Neural crest cell (in vitro differentiated cells): ENCODE measurements at regions not wholly inside any gene's neighbourhood (a gene's known extent, or its start where the extent isn't known, plus 50 kb on each side); places are given as distances from the start of the nearest gene placed in this dataset.

Source experiments
- DNase-seq: peaks from one replicate; pipeline ENCODE4 v3.0.0; 2021; ENCODE audit warnings: low read depth, mixed read lengths, low spot score
- H3K27ac Mint-ChIP-seq: one replicate; pipeline ENCODE4 v1.8.0; 2021; ENCODE audit warnings: mild to moderate bottlenecking, mixed read lengths; ENCODE audit not compliant: unreplicated experiment
- H3K27me3 Mint-ChIP-seq: 2 replicates; pipeline ENCODE4 v1.8.0; 2021; ENCODE audit warnings: low read depth, mild to moderate bottlenecking, mixed read lengths
- H3K36me3 Mint-ChIP-seq: 2 replicates; pipeline ENCODE4 v1.8.0; 2021; ENCODE audit warnings: low read depth, mild to moderate bottlenecking, mixed read lengths
- H3K4me1 Mint-ChIP-seq: 2 replicates; pipeline ENCODE4 v1.8.0; 2021; ENCODE audit warnings: mixed read lengths
- H3K4me3 Mint-ChIP-seq: one replicate; pipeline ENCODE4 v1.8.0; 2021; ENCODE audit warnings: mild to moderate bottlenecking, mixed read lengths
- H3K9me3 Mint-ChIP-seq: 2 replicates; pipeline ENCODE4 v1.8.0; 2021; ENCODE audit warnings: mixed read lengths
- CTCF ChIP-seq: fragments of 200-600 bp; sonication (generic); conservative IDR thresholded peaks from 2 replicates; pipeline ENCODE4 v1.5.0; 2021; ENCODE audit warnings: antibody characterized with exemption, mild to moderate bottlenecking

DNA sequence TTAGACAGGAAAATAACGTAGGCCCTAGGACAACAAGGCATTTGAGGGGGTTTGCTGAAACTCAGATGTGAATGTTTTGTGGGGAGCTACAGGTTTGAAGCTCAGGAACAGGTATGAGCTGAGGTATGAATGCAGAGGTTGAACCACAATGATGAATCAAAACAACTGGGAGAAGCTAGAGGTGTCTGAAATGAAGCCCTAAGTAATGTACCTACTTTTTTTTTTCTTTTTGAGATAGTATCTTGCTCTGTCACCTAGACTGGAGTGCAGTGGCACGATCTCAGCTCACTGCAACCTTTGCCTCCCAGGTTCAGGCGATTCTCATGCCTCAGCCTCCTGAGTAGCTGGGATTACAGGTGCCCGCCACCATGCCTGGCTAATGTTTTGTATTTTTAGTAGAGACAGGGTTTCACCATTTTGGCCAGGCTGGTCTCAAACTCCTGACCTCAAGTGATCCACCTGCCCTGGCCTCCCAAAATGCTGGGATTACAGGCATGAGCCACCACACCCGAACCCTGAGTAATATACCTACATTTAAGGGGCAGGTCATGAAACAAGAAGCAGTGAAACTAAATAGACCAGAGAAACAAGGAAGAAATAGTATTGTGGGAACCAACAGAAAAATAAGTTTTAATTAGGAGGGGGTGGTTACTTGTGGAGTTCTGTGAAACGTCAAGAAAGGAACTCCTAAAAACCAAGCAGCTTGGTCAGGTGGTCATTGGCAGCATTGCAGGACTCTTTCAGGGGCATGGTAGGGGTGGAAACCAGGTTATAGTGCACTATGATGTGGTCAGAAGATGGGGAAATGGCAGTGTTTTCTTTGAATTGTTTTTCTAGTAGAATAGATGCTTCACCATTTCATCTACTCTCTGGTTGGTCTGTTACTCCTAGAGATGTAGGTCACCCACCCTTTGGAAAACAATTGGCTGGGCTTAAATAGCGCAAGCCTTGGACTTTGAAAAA lies 138.1 kb downstream of the CD164 start:
- Mint-ChIP-seq H3K9me3 (no peaks in the 10 kb centered on the region), H3K4me1 (peaks cover 16% of the 10 kb centered on the region), H3K27me3 (peaks cover 23% of the 10 kb centered on the region), H3K27ac (peak overlapping the region; percentile 50), H3K36me3 (peaks cover 3% of the 10 kb centered on the region), H3K4me3 (no peak overlapping the region)
- DNase-seq, result no peak
- no peak for TF ChIP-seq CTCF

DNA sequence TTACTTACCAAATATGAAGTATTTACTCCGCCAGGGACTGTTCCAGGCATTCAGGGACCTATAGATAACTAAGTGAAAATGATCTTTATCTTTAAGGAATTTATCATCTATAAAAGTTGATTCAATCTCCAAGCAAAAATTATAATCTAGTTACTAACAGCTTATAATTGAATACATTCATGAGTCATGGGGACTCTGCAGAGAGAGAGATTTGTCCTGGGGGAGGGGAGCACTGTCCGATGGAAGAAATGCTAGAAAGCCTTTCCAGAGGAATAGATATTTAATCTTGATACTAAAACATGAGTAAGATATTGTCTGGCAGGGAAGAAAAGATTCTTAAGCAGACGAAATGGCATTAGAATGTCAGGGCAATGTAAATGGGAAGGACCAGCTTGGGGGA lies 139.3 kb downstream of the CD164 start:
- no peaks in the 10 kb centered on the region for H3K9me3 Mint-ChIP-seq
- no peak for TF ChIP-seq CTCF
- H3K27ac Mint-ChIP-seq, result no peak overlapping the region
- H3K36me3 Mint-ChIP-seq, result peaks cover 3% of the 10 kb centered on the region
- peaks cover 26% of the 10 kb centered on the region for H3K27me3 Mint-ChIP-seq
- H3K4me3 Mint-ChIP-seq, result no peak overlapping the region
- DNase-seq, result no peak
- H3K4me1 Mint-ChIP-seq, result peaks cover 17% of the 10 kb centered on the region

GRCh38 chr6:109242029-109242428 lies 140.2 kb downstream of the CD164 start:
- no peak for TF ChIP-seq CTCF
- Mint-ChIP-seq H3K27ac (no peak overlapping the region), H3K27me3 (peaks cover 35% of the 10 kb centered on the region), H3K9me3 (no peaks in the 10 kb centered on the region), H3K36me3 (peaks cover 3% of the 10 kb centered on the region), H3K4me3 (no peak overlapping the region), H3K4me1 (peaks cover 17% of the 10 kb centered on the region)
- no peak for DNase-seq

DNA sequence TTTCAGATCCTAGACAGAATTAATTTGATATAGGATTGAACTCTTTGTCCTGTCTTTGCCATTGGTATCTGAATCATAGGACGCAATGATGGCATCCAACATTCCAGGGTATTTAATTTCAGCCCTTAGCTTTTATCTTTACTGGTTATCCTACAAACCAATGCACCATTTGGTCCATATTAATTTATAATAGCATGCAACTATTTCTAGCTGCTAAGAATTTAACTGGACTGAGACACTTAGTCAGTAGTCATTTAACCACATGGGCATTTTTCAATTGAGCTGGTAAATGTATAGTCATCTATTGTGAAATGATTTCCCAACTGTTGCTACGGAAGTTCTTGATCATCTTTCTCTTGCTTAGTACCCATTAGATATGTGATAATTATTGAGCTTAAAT lies 141.1 kb downstream of the CD164 start:
- no peak for DNase-seq
- Mint-ChIP-seq H3K36me3 (peaks cover 3% of the 10 kb centered on the region), H3K27ac (no peak overlapping the region), H3K4me3 (no peak overlapping the region), H3K9me3 (no peaks in the 10 kb centered on the region), H3K27me3 (peaks cover 38% of the 10 kb centered on the region), H3K4me1 (peaks cover 22% of the 10 kb centered on the region)
- no peak for TF ChIP-seq CTCF

DNA sequence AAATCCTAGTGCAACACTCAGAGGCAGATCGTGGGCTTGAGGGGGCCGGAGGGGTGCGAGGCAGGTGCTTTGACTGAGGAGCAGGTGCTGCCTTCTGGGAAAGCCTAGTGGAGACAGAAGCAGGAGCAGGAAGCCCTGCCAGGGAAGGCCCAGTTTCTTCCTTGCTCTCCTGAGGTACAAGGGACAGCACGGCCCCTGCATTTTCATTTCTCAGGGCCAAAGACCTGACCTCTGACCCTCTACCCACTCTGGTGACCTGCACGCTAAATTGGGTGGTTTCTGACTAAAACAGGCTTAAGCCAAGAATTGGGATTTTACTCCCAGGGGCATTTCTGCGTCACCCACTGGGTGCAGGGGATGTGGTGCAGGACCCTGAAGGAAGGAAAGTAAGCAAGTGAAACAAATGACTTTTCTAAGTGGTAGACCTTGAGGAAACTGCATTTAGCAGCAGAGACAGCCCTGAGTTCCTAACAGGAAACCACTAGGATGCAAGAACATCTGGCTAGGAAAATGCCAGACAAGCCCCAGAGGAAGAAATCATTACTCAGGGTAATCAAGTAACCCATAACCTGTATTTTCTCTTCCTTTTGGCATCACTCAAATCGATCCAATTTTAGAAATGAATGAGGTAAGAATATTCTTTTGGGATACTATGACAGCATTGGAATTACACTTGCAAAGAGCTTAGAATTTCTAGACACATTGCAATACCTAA lies 141.7 kb downstream of the CD164 start:
- no peak overlapping the region for H3K27ac Mint-ChIP-seq
- peaks cover 38% of the 10 kb centered on the region for H3K27me3 Mint-ChIP-seq
- no peak for TF ChIP-seq CTCF
- peaks cover 26% of the 10 kb centered on the region for H3K4me1 Mint-ChIP-seq
- no peak overlapping the region for H3K4me3 Mint-ChIP-seq
- peaks cover 3% of the 10 kb centered on the region for H3K36me3 Mint-ChIP-seq
- DNase-seq, result no peak
- H3K9me3 Mint-ChIP-seq, result no peaks in the 10 kb centered on the region
